H1 (cell line): ENCODE measurements at regions not wholly inside any gene's neighbourhood (a gene's known extent, or its start where the extent isn't known, plus 50 kb on each side); places are given as distances from the start of the nearest gene placed in this dataset.

Experiments
- SRF ChIP-seq: IDR thresholded peaks from 2 replicates; pipeline ENCODE4 v1.6.1; 2011; ENCODE audit warnings: mild to moderate bottlenecking, low read depth, low read length, moderate library complexity

- TF ChIP-seq SRF = no peak
Measured at GRCh38 chrX:68988865-68989264, 160.0 kb downstream of the EFNB1 start (continued).
